ENCODE measurements at regions not wholly inside any gene's neighbourhood (a gene's known extent, or its start where the extent isn't known, plus 50 kb on each side); places are given as distances from the start of the nearest gene placed in this dataset.

GRCh38 chr10:65325913-65326312 is 1599.9 kb upstream of the LRRTM3 start:
- Histone ChIP-seq H3K79me2 (ENCODE audit: low read length) (no peaks in the 10 kb centered on the region), H3F3A (ENCODE audit: insufficient read depth, low read length) (no peaks in the 10 kb centered on the region), H3K27ac (ENCODE audit: low read length) (no peak overlapping the region), H3K9me2 (replicated peaks; ENCODE audit: insufficient read depth, low read length) (no peaks in the 10 kb centered on the region), H3K27me3 (replicated peaks; ENCODE audit: insufficient read depth, low read length) (no peaks in the 10 kb centered on the region), H3K4me2 (ENCODE audit: low read depth, low read length) (no peak overlapping the region), H3K4me3 (ENCODE audit: low read length) (no peak overlapping the region), H3K4me1 (ENCODE audit: low read length) (no peaks in the 10 kb centered on the region), H2AFZ (ENCODE audit: low read length) (no peak overlapping the region), H4K20me1 (ENCODE audit: insufficient read depth, low read length) (no peaks in the 10 kb centered on the region), H3K36me3 (replicated peaks; ENCODE audit: insufficient read depth, low read length) (no peaks in the 10 kb centered on the region), H3K9me3 (replicated peaks; ENCODE audit: insufficient read depth, low read length) (no peaks in the 10 kb centered on the region), H3K9ac (ENCODE audit: low read length) (no peak overlapping the region)
- DNase-seq: no peak
- TF ChIP-seq EZH2 (optimal IDR thresholded peaks at IDR 0.05; ENCODE audit: low read depth, low read length) (no peak), CTCF (IDR thresholded peaks at IDR 0.05; ENCODE audit: low read length) (no peak), EZH2phosphoT487 (IDR thresholded peaks at IDR 0.05; ENCODE audit: low read length) (no peak)

GRCh38 chr10:65328486-65328885 is 1597.3 kb upstream of the LRRTM3 start:
- no peaks in the 10 kb centered on the region for H4K20me1 ChIP-seq (ENCODE audit: insufficient read depth, low read length)
- H3K9ac ChIP-seq (ENCODE audit: low read length): no peak overlapping the region
- no peaks in the 10 kb centered on the region for H3K79me2 ChIP-seq (ENCODE audit: low read length)
- H3K4me1 ChIP-seq (ENCODE audit: low read length): no peaks in the 10 kb centered on the region
- no peak overlapping the region for H3K4me3 ChIP-seq (ENCODE audit: low read length)
- no peak for DNase-seq
- no peaks in the 10 kb centered on the region for H3K27me3 ChIP-seq (replicated peaks; ENCODE audit: insufficient read depth, low read length)
- no peak overlapping the region for H2AFZ ChIP-seq (ENCODE audit: low read length)
- H3K9me3 ChIP-seq (replicated peaks; ENCODE audit: insufficient read depth, low read length): no peaks in the 10 kb centered on the region
- H3F3A ChIP-seq (ENCODE audit: insufficient read depth, low read length): no peaks in the 10 kb centered on the region
- H3K9me2 ChIP-seq (replicated peaks; ENCODE audit: insufficient read depth, low read length): no peaks in the 10 kb centered on the region
- no peak for TF ChIP-seq CTCF (IDR thresholded peaks at IDR 0.05; ENCODE audit: low read length)
- TF ChIP-seq EZH2phosphoT487 (IDR thresholded peaks at IDR 0.05; ENCODE audit: low read length): no peak
- TF ChIP-seq EZH2 (optimal IDR thresholded peaks at IDR 0.05; ENCODE audit: low read depth, low read length): no peak
- H3K4me2 ChIP-seq (ENCODE audit: low read depth, low read length): no peak overlapping the region
- H3K36me3 ChIP-seq (replicated peaks; ENCODE audit: insufficient read depth, low read length): no peaks in the 10 kb centered on the region
- no peak overlapping the region for H3K27ac ChIP-seq (ENCODE audit: low read length)

- Histone ChIP-seq H3K9me3 (replicated peaks; ENCODE audit: insufficient read depth, low read length) (no peaks in the 10 kb centered on the region), H2AFZ (ENCODE audit: low read length) (no peak overlapping the region), H3K4me3 (ENCODE audit: low read length) (no peak overlapping the region), H3K36me3 (replicated peaks; ENCODE audit: insufficient read depth, low read length) (no peaks in the 10 kb centered on the region), H3K27ac (ENCODE audit: low read length) (no peak overlapping the region), H3K79me2 (ENCODE audit: low read length) (no peaks in the 10 kb centered on the region), H3K4me2 (ENCODE audit: low read depth, low read length) (no peak overlapping the region), H3K4me1 (ENCODE audit: low read length) (no peaks in the 10 kb centered on the region), H3K27me3 (replicated peaks; ENCODE audit: insufficient read depth, low read length) (no peaks in the 10 kb centered on the region), H3F3A (ENCODE audit: insufficient read depth, low read length) (no peaks in the 10 kb centered on the region), H3K9ac (ENCODE audit: low read length) (no peak overlapping the region), H4K20me1 (ENCODE audit: insufficient read depth, low read length) (no peaks in the 10 kb centered on the region), H3K9me2 (replicated peaks; ENCODE audit: insufficient read depth, low read length) (no peaks in the 10 kb centered on the region)
- TF ChIP-seq CTCF (IDR thresholded peaks at IDR 0.05; ENCODE audit: low read length): no peak
- no peak for DNase-seq
These were observed 1590.5 kb upstream of the LRRTM3 start for GRCh38 chr10:65335311-65335710.

All from MM.1S (cell line).